ENCODE measurements at regions not wholly inside any gene's neighbourhood (a gene's known extent, or its start where the extent isn't known, plus 50 kb on each side); places are given as distances from the start of the nearest gene placed in this dataset.

DNA sequence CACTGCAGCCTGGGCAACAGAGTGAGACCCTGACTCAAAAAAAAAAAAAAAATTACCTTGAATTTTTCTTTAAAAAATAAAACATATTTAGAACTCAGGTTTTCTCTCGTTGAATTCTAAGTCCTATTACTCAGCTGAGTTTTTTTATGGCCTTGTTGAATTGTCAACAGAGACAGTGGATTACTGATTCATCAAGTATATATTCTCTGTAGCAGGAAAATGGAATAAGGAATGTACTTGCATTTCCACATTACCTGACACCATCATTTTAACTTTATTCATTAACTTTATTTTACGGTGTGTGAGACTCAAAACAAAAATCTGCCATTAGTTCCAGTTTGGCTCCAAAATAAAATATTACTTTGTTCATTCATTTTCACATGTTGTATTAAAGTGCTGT lies 53.8 kb upstream of the APP start:
- no peak for DNase-seq (ENCODE audit: low read depth in 2 of 2)
